ENCODE measurements at regions not wholly inside any gene's neighbourhood (a gene's known extent, or its start where the extent isn't known, plus 50 kb on each side); places are given as distances from the start of the nearest gene placed in this dataset.

- TF ChIP-seq E2F4 (CRISPR knock-in tag; IDR thresholded peaks at IDR 0.05; ENCODE audit: borderline replicate concordance, low read depth): no peak
- no peak for TF ChIP-seq SOX15 (CRISPR knock-in tag; IDR thresholded peaks at IDR 0.05)
- TF ChIP-seq, protein P1, sequence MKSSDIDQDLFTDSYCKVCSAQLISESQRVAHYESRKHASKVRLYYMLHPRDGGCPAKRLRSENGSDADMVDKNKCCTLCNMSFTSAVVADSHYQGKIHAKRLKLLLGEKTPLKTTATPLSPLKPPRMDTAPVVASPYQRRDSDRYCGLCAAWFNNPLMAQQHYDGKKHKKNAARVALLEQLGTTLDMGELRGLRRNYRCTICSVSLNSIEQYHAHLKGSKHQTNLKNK (CRISPR knock-in tag; IDR thresholded peaks at IDR 0.05): no peak
- no peak for TF ChIP-seq GABPB1 (CRISPR knock-in tag; IDR thresholded peaks at IDR 0.05)
- TF ChIP-seq ZNF121 (CRISPR knock-in tag; IDR thresholded peaks at IDR 0.05): no peak
- no peak for TF ChIP-seq PRDM15 (CRISPR knock-in tag; IDR thresholded peaks at IDR 0.05)
- TF ChIP-seq, protein P2, sequence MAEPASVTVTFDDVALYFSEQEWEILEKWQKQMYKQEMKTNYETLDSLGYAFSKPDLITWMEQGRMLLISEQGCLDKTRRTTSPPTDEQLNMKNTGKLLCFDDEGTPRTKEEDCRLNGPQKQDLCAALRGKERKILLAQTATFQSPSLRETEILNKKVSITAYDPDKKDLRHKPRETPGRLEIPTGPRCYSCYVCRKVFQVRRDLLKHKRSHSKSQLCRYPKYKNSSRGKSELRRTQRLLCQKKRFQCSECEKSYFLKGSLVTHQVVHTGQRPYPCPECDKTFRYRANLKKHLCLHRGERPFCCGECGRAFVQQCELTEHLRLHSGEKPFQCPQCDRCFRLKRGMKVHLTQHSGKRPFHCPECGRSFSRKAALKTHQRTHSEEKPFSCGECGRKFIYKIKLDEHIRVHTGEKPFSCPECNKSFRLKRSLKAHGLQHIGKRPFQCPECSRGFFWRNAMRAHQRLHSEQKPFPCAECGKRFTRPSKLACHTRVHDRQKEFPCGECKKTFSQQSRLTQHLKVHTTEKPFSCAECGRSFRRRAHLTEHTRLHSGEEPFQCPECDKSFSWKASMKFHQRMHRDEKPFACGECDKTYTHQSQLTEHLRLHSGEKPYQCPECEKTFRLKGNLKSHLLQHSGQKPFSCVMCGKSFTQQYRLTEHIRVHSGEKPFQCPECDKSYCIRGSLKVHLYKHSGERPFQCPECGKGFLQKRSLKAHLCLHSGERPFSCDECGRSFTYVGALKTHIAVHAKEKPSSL (CRISPR knock-in tag; conservative IDR thresholded peaks at IDR 0.05): no peak
- TF ChIP-seq EMX1 (CRISPR knock-in tag; IDR thresholded peaks at IDR 0.05): no peak
- TF ChIP-seq ZNF281 (CRISPR knock-in tag; IDR thresholded peaks at IDR 0.05): no peak
Measured at GRCh38 chr12:68458866-68459265, 126.7 kb upstream of the MDM1 start (continued).

DNA sequence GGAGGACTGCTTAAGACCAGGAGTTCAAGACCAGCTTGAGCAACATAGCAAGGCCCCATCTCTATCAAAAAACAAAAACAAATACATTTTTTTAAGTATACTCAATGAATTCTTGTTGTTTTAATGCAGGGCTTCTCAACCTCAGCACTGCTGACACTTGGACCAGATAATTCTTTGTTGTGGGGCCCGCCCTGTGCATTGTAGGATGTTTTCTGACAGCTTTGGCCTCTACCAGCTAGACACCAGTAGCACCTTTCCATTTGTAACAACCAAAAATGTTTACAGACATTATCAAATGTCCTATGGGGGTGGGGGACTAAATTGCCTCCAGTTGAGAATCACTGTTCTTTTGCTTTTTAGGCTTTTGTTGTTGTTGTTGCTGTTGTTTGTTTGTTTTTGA is 128.1 kb upstream of the MDM1 start:
- Mint-ChIP-seq H3K36me3 (no peaks in the 10 kb centered on the region), H3K27ac (no peak overlapping the region), H3K9me3 (peaks cover 5% of the 10 kb centered on the region), H3K4me1 (peaks cover 15% of the 10 kb centered on the region), H3K4me3 (no peak overlapping the region), H3K27me3 (ENCODE audit: low read depth) (no peaks in the 10 kb centered on the region)
- no peak for ATAC-seq
- POLR2A ChIA-PET: interaction anchor here (0.5 kb wide), 2 partner anchors 13 to 156 kb away, joined by 4 to 9 read pairs; no protein-coding TSS in a partner anchor
- CTCF ChIA-PET: no interaction called here
- no peak for DNase-seq (ENCODE audit: low spot score)
- TF ChIP-seq ZNF671 (CRISPR knock-in tag; IDR thresholded peaks at IDR 0.05) (no peak), CBFB (CRISPR knock-in tag; IDR thresholded peaks at IDR 0.05; ENCODE audit: low read depth) (no peak), ZNF423 (CRISPR knock-in tag; IDR thresholded peaks at IDR 0.05) (no peak), SMAD4 (CRISPR knock-in tag; IDR thresholded peaks at IDR 0.05) (no peak), IRF1 (CRISPR knock-in tag; IDR thresholded peaks at IDR 0.05) (no peak), TEAD1 (CRISPR knock-in tag; IDR thresholded peaks at IDR 0.05) (no peak), ZNF138 (CRISPR knock-in tag; conservative IDR thresholded peaks at IDR 0.05) (no peak), CREM (CRISPR knock-in tag; IDR thresholded peaks at IDR 0.05) (no peak)
- TF ChIP-seq, protein P2 (CRISPR knock-in tag; conservative IDR thresholded peaks at IDR 0.05): no peak
- TF ChIP-seq, protein P3, sequence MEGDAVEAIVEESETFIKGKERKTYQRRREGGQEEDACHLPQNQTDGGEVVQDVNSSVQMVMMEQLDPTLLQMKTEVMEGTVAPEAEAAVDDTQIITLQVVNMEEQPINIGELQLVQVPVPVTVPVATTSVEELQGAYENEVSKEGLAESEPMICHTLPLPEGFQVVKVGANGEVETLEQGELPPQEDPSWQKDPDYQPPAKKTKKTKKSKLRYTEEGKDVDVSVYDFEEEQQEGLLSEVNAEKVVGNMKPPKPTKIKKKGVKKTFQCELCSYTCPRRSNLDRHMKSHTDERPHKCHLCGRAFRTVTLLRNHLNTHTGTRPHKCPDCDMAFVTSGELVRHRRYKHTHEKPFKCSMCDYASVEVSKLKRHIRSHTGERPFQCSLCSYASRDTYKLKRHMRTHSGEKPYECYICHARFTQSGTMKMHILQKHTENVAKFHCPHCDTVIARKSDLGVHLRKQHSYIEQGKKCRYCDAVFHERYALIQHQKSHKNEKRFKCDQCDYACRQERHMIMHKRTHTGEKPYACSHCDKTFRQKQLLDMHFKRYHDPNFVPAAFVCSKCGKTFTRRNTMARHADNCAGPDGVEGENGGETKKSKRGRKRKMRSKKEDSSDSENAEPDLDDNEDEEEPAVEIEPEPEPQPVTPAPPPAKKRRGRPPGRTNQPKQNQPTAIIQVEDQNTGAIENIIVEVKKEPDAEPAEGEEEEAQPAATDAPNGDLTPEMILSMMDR (IDR thresholded peaks at IDR 0.05): no peak
- TF ChIP-seq, protein P4, sequence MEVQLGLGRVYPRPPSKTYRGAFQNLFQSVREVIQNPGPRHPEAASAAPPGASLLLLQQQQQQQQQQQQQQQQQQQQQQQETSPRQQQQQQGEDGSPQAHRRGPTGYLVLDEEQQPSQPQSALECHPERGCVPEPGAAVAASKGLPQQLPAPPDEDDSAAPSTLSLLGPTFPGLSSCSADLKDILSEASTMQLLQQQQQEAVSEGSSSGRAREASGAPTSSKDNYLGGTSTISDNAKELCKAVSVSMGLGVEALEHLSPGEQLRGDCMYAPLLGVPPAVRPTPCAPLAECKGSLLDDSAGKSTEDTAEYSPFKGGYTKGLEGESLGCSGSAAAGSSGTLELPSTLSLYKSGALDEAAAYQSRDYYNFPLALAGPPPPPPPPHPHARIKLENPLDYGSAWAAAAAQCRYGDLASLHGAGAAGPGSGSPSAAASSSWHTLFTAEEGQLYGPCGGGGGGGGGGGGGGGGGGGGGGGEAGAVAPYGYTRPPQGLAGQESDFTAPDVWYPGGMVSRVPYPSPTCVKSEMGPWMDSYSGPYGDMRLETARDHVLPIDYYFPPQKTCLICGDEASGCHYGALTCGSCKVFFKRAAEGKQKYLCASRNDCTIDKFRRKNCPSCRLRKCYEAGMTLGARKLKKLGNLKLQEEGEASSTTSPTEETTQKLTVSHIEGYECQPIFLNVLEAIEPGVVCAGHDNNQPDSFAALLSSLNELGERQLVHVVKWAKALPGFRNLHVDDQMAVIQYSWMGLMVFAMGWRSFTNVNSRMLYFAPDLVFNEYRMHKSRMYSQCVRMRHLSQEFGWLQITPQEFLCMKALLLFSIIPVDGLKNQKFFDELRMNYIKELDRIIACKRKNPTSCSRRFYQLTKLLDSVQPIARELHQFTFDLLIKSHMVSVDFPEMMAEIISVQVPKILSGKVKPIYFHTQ (CRISPR knock-in tag; IDR thresholded peaks at IDR 0.05): no peak
